ENCODE measurements at regions not wholly inside any gene's neighbourhood (a gene's known extent, or its start where the extent isn't known, plus 50 kb on each side); places are given as distances from the start of the nearest gene placed in this dataset.

- H3K4me2 ChIP-seq (replicated peaks; ENCODE audit: low read depth, low read length, poor library complexity, severe bottlenecking), result no peak overlapping the region
These were observed 91.1 kb upstream of the TPM1 start for GRCh38 chr15:62951481-62951880.

GRCh38 chr15:62953021-62953420 is 89.5 kb upstream of the TPM1 start:
- Histone ChIP-seq H3K27ac (ENCODE audit: low read length in 2 of 2) (no peak overlapping the region), H3K4me1 (ENCODE audit: control insufficient read depth in 2 of 2, insufficient read depth in 2 of 2, low read length in 2 of 2) (no peaks in the 10 kb centered on the region), H3K79me2 (ENCODE audit: control insufficient read depth, insufficient read depth, low read length) (no peaks in the 10 kb centered on the region), H3K9ac (ENCODE audit: low read length) (no peak overlapping the region), H2AFZ (ENCODE audit: insufficient read depth, low read depth, low read length, poor library complexity, severe bottlenecking) (no peak overlapping the region), H3K27me3 (replicated peaks in 1 of 4; ENCODE audit: control extremely low read depth in 1 of 4, control insufficient read depth in 3 of 4, insufficient read depth in 4 of 4, low read length in 3 of 4) (peaks cover 0 to 32% (median 6%) of the 10 kb centered on the region in 4 experiments), H3K4me3 (ENCODE audit: control extremely low read depth in 1 of 5, extremely low read depth in 1 of 5, insufficient read depth in 1 of 5, low read depth in 2 of 5, low read length in 4 of 5) (no peak overlapping the region), H3K36me3 (replicated peaks in 1 of 2; ENCODE audit: control extremely low read depth in 1 of 2, control insufficient read depth in 1 of 2, extremely low read depth in 1 of 2, insufficient read depth in 2 of 2, low read length in 1 of 2) (no peaks in the 10 kb centered on the region), H3K4me2 (replicated peaks; ENCODE audit: low read depth, low read length, poor library complexity, severe bottlenecking) (no peak overlapping the region), H4K20me1 (ENCODE audit: control insufficient read depth, insufficient read depth, low read length, poor library complexity, severe bottlenecking) (no peaks in the 10 kb centered on the region), H3K9me3 (ENCODE audit: control extremely low read depth in 1 of 3, control insufficient read depth in 2 of 3, insufficient read depth in 1 of 3, low read length in 2 of 3) (no peaks in the 10 kb centered on the region)
- Mint-ChIP-seq H3K9me3 (ENCODE audit: insufficient read depth) (no peaks in the 10 kb centered on the region), H3K27me3 (peaks cover 56% of the 10 kb centered on the region), H3K27ac (no peak overlapping the region), H3K4me3 (no peak overlapping the region), H3K4me1 (no peaks in the 10 kb centered on the region)
- intact Hi-C loops (cut with micrococcal nuclease), result no loop called here
- ATAC-seq (ENCODE audit: low read depth) (no peak), DNase-seq (no peak)
- 46% methylated on average over 20 of the region's 29 CpGs for WGBS (ENCODE audit: insufficient coverage)
- ChIA-PET CTCF (no interaction called here), POLR2A (no interaction called here)
- TF ChIP-seq EZH2 (IDR thresholded peaks at IDR 0.05; ENCODE audit: borderline replicate concordance, insufficient read depth, low read depth, low read length, poor library complexity, severe bottlenecking) (no peak), CTCF (IDR thresholded peaks at IDR 0.05) (no peak)

More at GRCh38 chr15:62951481-62951880, 91.1 kb upstream of the TPM1 start:
- ATAC-seq (ENCODE audit: low read depth) (no peak), DNase-seq (no peak)
- Histone ChIP-seq H3K4me3 (ENCODE audit: control extremely low read depth in 1 of 5, extremely low read depth in 1 of 5, insufficient read depth in 1 of 5, low read depth in 2 of 5, low read length in 4 of 5) (no peak overlapping the region), H3K9me3 (ENCODE audit: control extremely low read depth in 1 of 3, control insufficient read depth in 2 of 3, insufficient read depth in 1 of 3, low read length in 2 of 3) (no peaks in the 10 kb centered on the region), H2AFZ (ENCODE audit: insufficient read depth, low read depth, low read length, poor library complexity, severe bottlenecking) (no peak overlapping the region), H3K27ac (ENCODE audit: low read length in 2 of 2) (no peak overlapping the region), H3K36me3 (replicated peaks in 1 of 2; ENCODE audit: control extremely low read depth in 1 of 2, control insufficient read depth in 1 of 2, extremely low read depth in 1 of 2, insufficient read depth in 2 of 2, low read length in 1 of 2) (no peaks in the 10 kb centered on the region), H4K20me1 (ENCODE audit: control insufficient read depth, insufficient read depth, low read length, poor library complexity, severe bottlenecking) (no peaks in the 10 kb centered on the region), H3K9ac (ENCODE audit: low read length) (no peak overlapping the region), H3K79me2 (ENCODE audit: control insufficient read depth, insufficient read depth, low read length) (no peaks in the 10 kb centered on the region), H3K4me1 (ENCODE audit: control insufficient read depth in 2 of 2, insufficient read depth in 2 of 2, low read length in 2 of 2) (no peaks in the 10 kb centered on the region), H3K27me3 (replicated peaks in 1 of 4; ENCODE audit: control extremely low read depth in 1 of 4, control insufficient read depth in 3 of 4, insufficient read depth in 4 of 4, low read length in 3 of 4) (peaks cover 0 to 32% (median 6%) of the 10 kb centered on the region in 4 experiments)
- no peaks in the 10 kb centered on the region for H3K9me3 Mint-ChIP-seq (ENCODE audit: insufficient read depth)
- peaks cover 64% of the 10 kb centered on the region for H3K27me3 Mint-ChIP-seq
- intact Hi-C loops (cut with micrococcal nuclease), result no loop called here
- no peak overlapping the region for H3K27ac Mint-ChIP-seq
- ChIA-PET POLR2A (no interaction called here), CTCF (no interaction called here)
- H3K4me1 Mint-ChIP-seq, result no peaks in the 10 kb centered on the region
- WGBS (ENCODE audit: insufficient coverage), result 86% methylated on average over 2 of the region's 5 CpGs
- TF ChIP-seq CTCF (IDR thresholded peaks at IDR 0.05), result no peak
- no peak for TF ChIP-seq EZH2 (IDR thresholded peaks at IDR 0.05; ENCODE audit: borderline replicate concordance, insufficient read depth, low read depth, low read length, poor library complexity, severe bottlenecking)
- H3K4me3 Mint-ChIP-seq, result no peak overlapping the region

Measured in B cell (primary cell).